PC-9 (cell line): ENCODE measurements at regions not wholly inside any gene's neighbourhood (a gene's known extent, or its start where the extent isn't known, plus 50 kb on each side); places are given as distances from the start of the nearest gene placed in this dataset.

Experiments used
- EZH2 ChIP-seq: fragments of 200-600 bp; sonication (generic); IDR thresholded peaks from 2 replicates; pipeline ENCODE4 v1.8.0; 2017; ENCODE audit warnings: antibody characterized with exemption, low read depth
- TF ChIP-seq, protein P1 (sequence below): fragments of 200-600 bp; sonication (generic); conservative IDR thresholded peaks from 2 replicates; pipeline ENCODE4 v1.6.1; 2017; ENCODE audit warnings: mixed run types, antibody characterized with exemption, mild to moderate bottlenecking, moderate library complexity

DNA sequence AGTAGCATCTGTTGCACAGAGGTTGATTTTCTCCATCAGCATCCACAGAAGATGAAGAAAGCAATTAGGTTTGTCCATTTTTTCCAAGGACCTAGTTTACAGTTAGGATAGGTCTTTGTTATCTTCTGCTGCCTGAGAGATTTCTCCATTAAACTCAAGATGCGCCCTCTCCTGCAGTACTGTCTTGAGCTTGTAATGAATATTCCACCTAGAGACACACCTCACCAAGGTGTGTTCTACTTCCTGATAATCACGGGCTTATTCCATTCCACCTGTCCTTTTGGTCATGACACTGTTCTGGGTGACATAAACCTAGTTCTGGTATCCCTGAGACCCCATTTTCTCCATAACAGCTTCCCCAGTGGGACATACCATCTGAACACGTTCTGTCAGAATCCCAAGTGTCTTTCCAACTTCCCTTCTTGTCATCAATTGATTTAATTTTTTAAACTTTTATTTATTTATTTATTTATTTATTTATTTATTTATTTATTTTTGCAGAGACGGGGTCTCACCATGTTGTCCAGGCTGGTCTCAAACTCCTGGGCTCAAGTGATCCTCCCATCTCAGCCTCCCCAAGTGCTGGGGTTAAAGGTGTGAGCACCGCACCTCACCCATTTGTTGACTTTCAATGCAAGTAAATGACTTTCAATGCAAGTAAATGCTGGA, 75.6 kb upstream of the HS3ST5 start:
- TF ChIP-seq, protein P1, sequence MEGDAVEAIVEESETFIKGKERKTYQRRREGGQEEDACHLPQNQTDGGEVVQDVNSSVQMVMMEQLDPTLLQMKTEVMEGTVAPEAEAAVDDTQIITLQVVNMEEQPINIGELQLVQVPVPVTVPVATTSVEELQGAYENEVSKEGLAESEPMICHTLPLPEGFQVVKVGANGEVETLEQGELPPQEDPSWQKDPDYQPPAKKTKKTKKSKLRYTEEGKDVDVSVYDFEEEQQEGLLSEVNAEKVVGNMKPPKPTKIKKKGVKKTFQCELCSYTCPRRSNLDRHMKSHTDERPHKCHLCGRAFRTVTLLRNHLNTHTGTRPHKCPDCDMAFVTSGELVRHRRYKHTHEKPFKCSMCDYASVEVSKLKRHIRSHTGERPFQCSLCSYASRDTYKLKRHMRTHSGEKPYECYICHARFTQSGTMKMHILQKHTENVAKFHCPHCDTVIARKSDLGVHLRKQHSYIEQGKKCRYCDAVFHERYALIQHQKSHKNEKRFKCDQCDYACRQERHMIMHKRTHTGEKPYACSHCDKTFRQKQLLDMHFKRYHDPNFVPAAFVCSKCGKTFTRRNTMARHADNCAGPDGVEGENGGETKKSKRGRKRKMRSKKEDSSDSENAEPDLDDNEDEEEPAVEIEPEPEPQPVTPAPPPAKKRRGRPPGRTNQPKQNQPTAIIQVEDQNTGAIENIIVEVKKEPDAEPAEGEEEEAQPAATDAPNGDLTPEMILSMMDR, result no peak
- TF ChIP-seq EZH2, result no peak
